Astrocyte (in vitro differentiated cells and primary cell): ENCODE measurements at regions not wholly inside any gene's neighbourhood (a gene's known extent, or its start where the extent isn't known, plus 50 kb on each side); places are given as distances from the start of the nearest gene placed in this dataset.

Source experiments
- CTCF ChIP-seq: IDR thresholded peaks from 2 replicates; pipeline ENCODE4 v1.5.1; 2011; ENCODE audit warnings: low read depth, mild to moderate bottlenecking, inconsistent platforms, low read length, moderate library complexity; ENCODE audit not compliant: insufficient read depth
- EZH2 ChIP-seq: IDR thresholded peaks from 2 replicates; pipeline ENCODE4 v1.6.1; 2012; ENCODE audit warnings: mild to moderate bottlenecking, low read length, inconsistent platforms; ENCODE audit not compliant: insufficient read depth

GRCh38 chr5:102089883-102090282 is 206.2 kb downstream of the SLCO4C1 start:
- TF ChIP-seq CTCF (no peak), EZH2 (no peak)
